ENCODE measurements at regions not wholly inside any gene's neighbourhood (a gene's known extent, or its start where the extent isn't known, plus 50 kb on each side); places are given as distances from the start of the nearest gene placed in this dataset.

GRCh38 chr2:121044412-121044811 is 240.6 kb downstream of the TFCP2L1 start:
- no peak for DNase-seq (ENCODE audit: low read depth)
- no peak overlapping the region for H3K4me3 ChIP-seq (ENCODE audit: low read depth, low read length)

DNA sequence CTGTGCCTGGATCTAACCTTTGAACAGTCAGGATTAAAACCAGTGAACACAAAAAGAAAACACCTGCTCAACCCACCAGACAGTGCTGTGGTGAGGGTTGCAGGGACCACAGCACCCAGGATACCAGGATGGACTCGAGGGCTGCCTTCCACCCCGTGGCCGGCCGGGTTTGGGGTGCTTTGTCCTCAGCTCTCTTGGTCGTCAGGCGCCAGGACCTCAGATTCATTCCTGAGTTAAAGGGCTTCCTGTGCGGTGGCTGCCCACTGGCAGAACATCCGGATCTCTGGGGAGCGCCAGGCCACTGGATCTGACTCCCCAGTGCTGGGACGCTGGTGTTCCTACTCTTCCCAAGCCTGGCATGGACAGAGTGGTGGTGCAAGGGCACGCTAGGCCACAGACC is 239.8 kb downstream of the TFCP2L1 start:
- DNase-seq (ENCODE audit: low read depth) = no peak
- no peak overlapping the region for H3K4me3 ChIP-seq (ENCODE audit: low read depth, low read length)

GRCh38 chr2:121046335-121046734 is 238.7 kb downstream of the TFCP2L1 start:
- H3K4me3 ChIP-seq (ENCODE audit: low read depth, low read length) = no peak overlapping the region
- DNase-seq (ENCODE audit: low read depth) = no peak

- DNase-seq (ENCODE audit: low read depth) = no peak
- H3K4me3 ChIP-seq (ENCODE audit: low read depth, low read length) = no peak overlapping the region
These were observed 237.6 kb downstream of the TFCP2L1 start for GRCh38 chr2:121047383-121047782.

GRCh38 chr2:121049131-121049530 is 235.9 kb downstream of the TFCP2L1 start:
- DNase-seq (ENCODE audit: low read depth) = no peak
- no peak overlapping the region for H3K4me3 ChIP-seq (ENCODE audit: low read depth, low read length)

- H3K4me3 ChIP-seq (ENCODE audit: low read depth, low read length) = no peak overlapping the region
- DNase-seq (ENCODE audit: low read depth) = no peak
These were observed 234.9 kb downstream of the TFCP2L1 start for GRCh38 chr2:121049950-121050585.

GRCh38 chr2:121051311-121051710 is 233.7 kb downstream of the TFCP2L1 start:
- no peak overlapping the region for H3K4me3 ChIP-seq (ENCODE audit: low read depth, low read length)
- DNase-seq (ENCODE audit: low read depth) = no peak

DNA sequence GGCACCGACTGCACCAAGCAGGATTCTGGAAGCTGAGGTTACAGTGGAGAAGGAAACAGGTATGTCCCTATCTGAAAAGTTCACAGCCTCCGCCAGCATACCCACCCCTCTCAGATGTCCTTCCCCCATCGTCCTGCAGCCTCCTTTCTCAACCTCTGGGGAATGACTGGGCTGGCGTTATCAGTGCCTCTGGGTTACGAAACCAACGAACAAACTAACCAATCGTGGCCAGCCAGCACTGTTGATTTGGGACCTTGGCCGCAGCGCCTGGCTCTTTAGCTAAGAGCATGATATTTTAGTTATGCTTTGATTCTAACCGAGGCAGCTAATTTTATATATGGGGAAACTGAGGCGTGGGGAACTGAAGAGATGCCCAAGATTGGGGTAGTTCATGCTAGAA is 233.0 kb downstream of the TFCP2L1 start:
- no peak for DNase-seq (ENCODE audit: low read depth)
- no peak overlapping the region for H3K4me3 ChIP-seq (ENCODE audit: low read depth, low read length)

DNA sequence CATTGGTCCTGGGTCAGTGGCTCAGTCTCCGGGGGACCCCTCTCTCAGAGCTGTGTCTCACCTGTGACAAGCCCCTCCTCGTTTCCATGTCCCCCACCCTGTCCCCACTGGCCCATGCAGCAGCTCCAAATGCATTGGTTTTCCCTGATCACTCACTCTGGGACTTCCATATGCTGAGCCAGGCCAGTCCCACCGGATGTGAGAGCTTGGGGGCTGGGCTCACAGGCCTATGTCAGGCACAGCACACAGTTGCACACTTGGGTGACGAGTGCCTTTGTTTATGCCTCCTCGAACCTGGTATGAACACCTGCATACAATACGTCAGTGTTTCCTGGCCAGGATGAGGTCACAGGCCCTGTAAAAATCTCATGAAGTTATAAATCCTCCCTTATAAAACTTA is 232.5 kb downstream of the TFCP2L1 start:
- H3K4me3 ChIP-seq (ENCODE audit: low read depth, low read length) = no peak overlapping the region
- DNase-seq (ENCODE audit: low read depth) = no peak

GRCh38 chr2:121055088-121055487 is 229.9 kb downstream of the TFCP2L1 start:
- DNase-seq (ENCODE audit: low read depth) = no peak
- no peak overlapping the region for H3K4me3 ChIP-seq (ENCODE audit: low read depth, low read length)

GRCh38 chr2:121055501-121055900 is 229.5 kb downstream of the TFCP2L1 start:
- DNase-seq (ENCODE audit: low read depth) = no peak
- H3K4me3 ChIP-seq (ENCODE audit: low read depth, low read length) = no peak overlapping the region

DNA sequence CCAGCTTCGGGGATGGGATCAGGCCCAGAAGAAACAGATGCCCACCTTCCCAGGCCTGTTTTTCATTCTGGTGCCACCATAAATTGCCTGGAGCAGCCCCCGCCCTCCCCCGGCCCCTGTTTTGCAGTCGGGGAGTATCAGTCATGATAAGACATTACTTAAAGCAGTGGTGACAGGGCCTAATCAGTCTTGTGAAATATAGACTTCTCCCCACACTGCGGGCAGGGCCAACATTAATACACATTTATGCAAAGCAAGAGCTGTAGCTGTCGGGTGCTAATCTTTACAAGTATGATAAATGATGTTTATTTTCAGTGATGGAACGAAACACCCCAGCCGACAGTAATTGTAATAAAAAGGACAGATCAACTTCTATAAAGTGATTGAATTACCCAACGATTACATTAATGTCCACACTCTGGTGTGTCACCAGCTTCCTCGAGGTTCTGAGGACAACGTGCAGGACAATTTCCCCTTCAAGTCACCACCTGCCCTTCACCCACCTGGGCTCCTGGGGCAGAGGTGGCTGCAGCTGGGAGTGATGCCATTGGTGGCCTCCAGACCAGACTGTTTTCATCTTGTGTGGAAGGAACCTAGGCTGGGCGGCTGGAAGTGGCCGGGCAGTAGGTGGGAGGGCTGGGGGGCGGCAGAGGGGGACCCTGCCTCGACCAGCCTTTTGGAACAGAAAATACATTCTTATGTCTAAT is 226.0 kb downstream of the TFCP2L1 start:
- no peak overlapping the region for H3K4me3 ChIP-seq (ENCODE audit: low read depth, low read length)
- no peak for DNase-seq (ENCODE audit: low read depth)

GRCh38 chr2:121059651-121060649 is 225.1 kb downstream of the TFCP2L1 start:
- DNase-seq (ENCODE audit: low read depth) = no peak
- no peak overlapping the region for H3K4me3 ChIP-seq (ENCODE audit: low read depth, low read length)

DNA sequence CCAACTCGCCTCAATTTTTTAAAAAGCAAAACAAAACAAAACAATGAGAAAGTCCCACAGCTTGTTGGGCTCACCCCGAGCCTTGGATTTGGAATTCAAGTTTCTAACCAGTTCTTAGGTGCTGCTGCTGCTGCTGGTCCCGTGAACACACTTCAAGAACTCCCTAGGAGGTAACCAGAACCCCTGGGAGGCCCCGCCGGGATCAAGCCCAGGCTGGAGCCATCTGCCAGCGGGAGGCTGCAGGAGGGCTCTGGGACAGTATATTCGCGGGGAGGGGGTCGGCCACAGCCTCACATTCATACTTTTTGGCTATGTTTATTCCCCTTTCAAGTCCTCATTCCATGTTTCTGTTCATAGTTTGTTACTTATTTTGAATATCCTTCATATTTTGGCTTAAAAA is 223.4 kb downstream of the TFCP2L1 start:
- no peak overlapping the region for H3K4me3 ChIP-seq (ENCODE audit: low read depth, low read length)
- no peak for DNase-seq (ENCODE audit: low read depth)

DNA sequence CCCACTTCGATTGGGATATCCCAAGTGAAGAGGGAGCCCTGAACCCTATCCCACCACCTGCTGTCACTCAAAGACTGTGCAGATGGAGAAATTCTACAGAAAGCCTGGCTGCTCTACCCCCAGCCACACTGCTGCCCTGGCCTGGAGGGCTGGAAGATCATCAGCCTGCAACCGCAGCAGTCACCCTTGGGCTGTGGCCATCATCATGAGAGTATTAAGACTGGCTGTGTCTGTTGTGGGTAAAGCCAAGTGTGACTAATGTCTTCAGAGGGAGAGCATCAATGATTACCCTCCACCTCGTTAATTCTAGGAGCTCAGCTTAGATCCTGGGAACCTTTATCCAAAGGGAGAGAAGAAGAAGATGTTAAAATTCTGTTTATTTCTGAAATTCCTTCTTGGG is 221.5 kb downstream of the TFCP2L1 start:
- no peak for DNase-seq (ENCODE audit: low read depth)
- H3K4me3 ChIP-seq (ENCODE audit: low read depth, low read length) = no peak overlapping the region

- DNase-seq (ENCODE audit: low read depth) = no peak
- H3K4me3 ChIP-seq (ENCODE audit: low read depth, low read length) = no peak overlapping the region
These were observed 220.8 kb downstream of the TFCP2L1 start for GRCh38 chr2:121064186-121064585.

- H3K4me3 ChIP-seq (ENCODE audit: low read depth, low read length) = no peak overlapping the region
- DNase-seq (ENCODE audit: low read depth) = no peak
These were observed 219.8 kb downstream of the TFCP2L1 start for GRCh38 chr2:121065239-121065638.

- no peak overlapping the region for H3K4me3 ChIP-seq (ENCODE audit: low read depth, low read length)
- DNase-seq (ENCODE audit: low read depth) = no peak
These were observed 218.5 kb downstream of the TFCP2L1 start for GRCh38 chr2:121066526-121066925.

GRCh38 chr2:121068851-121069250 is 216.2 kb downstream of the TFCP2L1 start:
- no peak overlapping the region for H3K4me3 ChIP-seq (ENCODE audit: low read depth, low read length)
- DNase-seq (ENCODE audit: low read depth) = no peak

DNA sequence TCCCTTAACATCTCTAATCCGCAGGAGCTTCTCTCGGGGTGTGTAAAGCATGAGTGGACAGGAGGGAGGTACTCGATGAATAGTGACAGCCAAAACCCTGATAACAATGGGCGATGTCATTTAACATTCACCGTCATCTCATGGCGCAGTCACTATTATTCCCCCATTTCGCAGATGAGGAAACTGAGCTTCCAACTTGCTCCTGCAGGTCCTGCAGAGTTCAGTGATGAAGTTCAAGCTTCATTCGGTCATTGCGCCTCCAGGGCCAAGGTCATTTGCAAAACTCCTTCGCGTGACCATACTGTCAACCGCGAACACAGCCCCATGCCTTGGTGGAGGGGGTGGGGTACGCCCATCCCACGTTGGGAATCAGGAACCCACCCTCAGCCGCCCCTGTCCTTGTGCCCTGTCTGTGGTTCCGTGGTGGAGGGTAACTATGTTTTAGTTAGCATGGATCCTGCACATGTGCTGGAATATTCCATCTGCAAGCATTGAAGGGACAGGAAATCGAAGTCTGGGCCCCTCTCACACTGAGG is 215.5 kb downstream of the TFCP2L1 start:
- DNase-seq (ENCODE audit: low read depth) = no peak
- H3K4me3 ChIP-seq (ENCODE audit: low read depth, low read length) = no peak overlapping the region

Measured in skeletal muscle cell (primary cell).